HEK293T (cell line): ENCODE measurements at regions not wholly inside any gene's neighbourhood (a gene's known extent, or its start where the extent isn't known, plus 50 kb on each side); places are given as distances from the start of the nearest gene placed in this dataset.

Experiments used
- BHLHE40 ChIP-seq: fragments of 450-650 bp; IDR thresholded peaks from 2 replicates; pipeline ENCODE4 v1.6.1; 2016; ENCODE audit warnings: mild to moderate bottlenecking, moderate library complexity, borderline replicate concordance
- ELF4 ChIP-seq: fragments of 450-650 bp; IDR thresholded peaks from 2 replicates; pipeline ENCODE4 v1.6.1; 2017; ENCODE audit warnings: antibody characterized with exemption
- FOXA1 ChIP-seq: fragments of 450-650 bp; IDR thresholded peaks from 2 replicates; pipeline ENCODE4 v1.6.1; 2016; ENCODE audit warnings: mild to moderate bottlenecking
- FOXK2 ChIP-seq: fragments of 450-650 bp; IDR thresholded peaks from 2 replicates; pipeline ENCODE4 v1.6.1; 2016; ENCODE audit warnings: mild to moderate bottlenecking
- FOXM1 ChIP-seq: fragments of 450-650 bp; IDR thresholded peaks from 2 replicates; pipeline ENCODE4 v1.6.1; 2017; ENCODE audit warnings: mild to moderate bottlenecking, borderline replicate concordance
- SP1 ChIP-seq: fragments of 450-650 bp; IDR thresholded peaks from 2 replicates; pipeline ENCODE4 v1.6.1; 2017

DNA sequence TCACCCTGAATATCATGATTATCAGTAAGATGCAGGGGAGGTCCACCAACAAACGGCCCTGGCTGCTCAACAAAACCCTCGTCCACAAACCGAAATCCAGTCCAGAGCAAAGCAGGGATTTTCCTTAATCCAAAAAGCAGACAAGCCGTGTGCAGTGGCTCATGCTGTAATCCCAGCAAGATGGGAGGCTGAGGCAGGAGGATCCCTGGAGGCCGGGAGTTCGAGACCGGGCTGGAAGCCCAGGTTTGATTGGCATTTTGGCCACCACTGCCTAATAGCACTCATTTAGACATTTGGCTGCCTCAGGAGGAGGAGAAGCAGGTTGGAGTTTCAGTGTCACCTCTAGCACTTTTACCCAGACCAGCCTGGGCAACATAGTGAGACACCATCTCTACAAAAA, 562.0 kb upstream of the AUTS2 start:
- TF ChIP-seq ELF4 (no peak), FOXA1 (no peak), FOXM1 (no peak), BHLHE40 (no peak), FOXK2 (no peak), SP1 (no peak)
